Gastrocnemius medialis (tissue), 4 donors: ENCODE measurements at regions not wholly inside any gene's neighbourhood (a gene's known extent, or its start where the extent isn't known, plus 50 kb on each side); places are given as distances from the start of the nearest gene placed in this dataset.

Experiments
- POLR2A ChIP-seq, 2 donors: fragments of 450-650 bp; IDR thresholded peaks; one replicate each; pipeline ENCODE4 v1.6.1; 2017; ENCODE audit warnings: antibody characterized with exemption in 2 of 2, mild to moderate bottlenecking in 2 of 2, moderate library complexity in 2 of 2
- TF ChIP-seq, protein P1 (sequence below), 5 experiments: fragments of 450-650 bp in 3 of 5; fragments of 200-600 bp in 2 of 5; sonication (generic) in 2 of 5; IDR thresholded peaks in 4 of 5; conservative IDR thresholded peaks in 1 of 5; 1 replicate in 4 of 5; 2 replicates in 1 of 5; pipeline ENCODE4 v1.5.1; 2016 to 2019; ENCODE audit warnings: antibody characterized with exemption in 5 of 5, mild to moderate bottlenecking in 3 of 5, moderate library complexity in 3 of 5

- TF ChIP-seq, protein P1, sequence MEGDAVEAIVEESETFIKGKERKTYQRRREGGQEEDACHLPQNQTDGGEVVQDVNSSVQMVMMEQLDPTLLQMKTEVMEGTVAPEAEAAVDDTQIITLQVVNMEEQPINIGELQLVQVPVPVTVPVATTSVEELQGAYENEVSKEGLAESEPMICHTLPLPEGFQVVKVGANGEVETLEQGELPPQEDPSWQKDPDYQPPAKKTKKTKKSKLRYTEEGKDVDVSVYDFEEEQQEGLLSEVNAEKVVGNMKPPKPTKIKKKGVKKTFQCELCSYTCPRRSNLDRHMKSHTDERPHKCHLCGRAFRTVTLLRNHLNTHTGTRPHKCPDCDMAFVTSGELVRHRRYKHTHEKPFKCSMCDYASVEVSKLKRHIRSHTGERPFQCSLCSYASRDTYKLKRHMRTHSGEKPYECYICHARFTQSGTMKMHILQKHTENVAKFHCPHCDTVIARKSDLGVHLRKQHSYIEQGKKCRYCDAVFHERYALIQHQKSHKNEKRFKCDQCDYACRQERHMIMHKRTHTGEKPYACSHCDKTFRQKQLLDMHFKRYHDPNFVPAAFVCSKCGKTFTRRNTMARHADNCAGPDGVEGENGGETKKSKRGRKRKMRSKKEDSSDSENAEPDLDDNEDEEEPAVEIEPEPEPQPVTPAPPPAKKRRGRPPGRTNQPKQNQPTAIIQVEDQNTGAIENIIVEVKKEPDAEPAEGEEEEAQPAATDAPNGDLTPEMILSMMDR (IDR thresholded peaks at IDR 0.05 in 4 of 5, conservative IDR thresholded peaks at IDR 0.05 in 1 of 5), result no peak
- no peak for TF ChIP-seq POLR2A (IDR thresholded peaks at IDR 0.05)
These were observed 221.3 kb downstream of the CBLN4 start for GRCh38 chr20:55784036-55784435.
